KMS-11 (cell line): ENCODE measurements at regions not wholly inside any gene's neighbourhood (a gene's known extent, or its start where the extent isn't known, plus 50 kb on each side); places are given as distances from the start of the nearest gene placed in this dataset.

ENCODE experiments used
- H2AFZ ChIP-seq: fragments of 200-600 bp; sonication (generic); 2 replicates; pipeline ENCODE4 v1.6.1; 2016; ENCODE audit warnings: antibody characterized with exemption, mixed run types, low read depth
- H3K27ac ChIP-seq: fragments of 200-600 bp; sonication (generic); 2 replicates; pipeline ENCODE4 v1.6.1; 2016; ENCODE audit warnings: mild to moderate bottlenecking, mixed run types
- H3K27me3 ChIP-seq: fragments of 200-600 bp; sonication (generic); 2 replicates; pipeline ENCODE4 v1.6.1; 2017; ENCODE audit warnings: mild to moderate bottlenecking, low read depth, mixed run types, moderate library complexity; ENCODE audit not compliant: insufficient read depth
- H3K36me3 ChIP-seq: fragments of 200-600 bp; sonication (generic); 2 replicates; pipeline ENCODE4 v1.6.1; 2017; ENCODE audit warnings: mild to moderate bottlenecking, mixed run types; ENCODE audit not compliant: insufficient read depth
- H3K4me1 ChIP-seq: fragments of 200-600 bp; sonication (generic); 2 replicates; pipeline ENCODE4 v1.6.1; 2016; ENCODE audit warnings: mild to moderate bottlenecking, low read depth, mixed run types; ENCODE audit not compliant: poor library complexity, severe bottlenecking
- H3K4me2 ChIP-seq: fragments of 200-600 bp; sonication (generic); 2 replicates; pipeline ENCODE4 v1.7.0; 2016; ENCODE audit warnings: mild to moderate bottlenecking, mixed run types
- H3K4me3 ChIP-seq: fragments of 200-600 bp; sonication (generic); IDR thresholded peaks from 2 replicates; pipeline ENCODE4 v1.6.1; 2017; ENCODE audit warnings: low read depth, low read length, mixed read lengths; ENCODE audit not compliant: insufficient read depth
- H3K79me2 ChIP-seq: fragments of 200-600 bp; sonication (generic); 2 replicates; pipeline ENCODE4 v1.6.1; 2016; ENCODE audit warnings: low read depth, mixed run types; ENCODE audit not compliant: insufficient read depth
- H3K9ac ChIP-seq: fragments of 200-600 bp; sonication (generic); 2 replicates; pipeline ENCODE4 v1.6.1; 2016; ENCODE audit warnings: mild to moderate bottlenecking, mixed run types
- H4K20me1 ChIP-seq: fragments of 200-600 bp; sonication (generic); 2 replicates; pipeline ENCODE4 v1.6.1; 2016; ENCODE audit warnings: mild to moderate bottlenecking, mixed run types; ENCODE audit not compliant: insufficient read depth
- CTCF ChIP-seq: fragments of 200-600 bp; sonication (generic); conservative IDR thresholded peaks from 2 replicates; pipeline ENCODE4 v1.6.1; 2017; ENCODE audit warnings: low read depth, mild to moderate bottlenecking, antibody characterized with exemption, low read length, moderate library complexity, mixed read lengths

- Histone ChIP-seq H2AFZ (no peak overlapping the region), H3K27ac (no peak overlapping the region), H3K4me2 (no peak overlapping the region), H3K36me3 (no peaks in the 10 kb centered on the region), H3K4me3 (no peak overlapping the region), H3K4me1 (no peaks in the 10 kb centered on the region), H3K27me3 (no peaks in the 10 kb centered on the region), H3K9ac (no peak overlapping the region), H4K20me1 (no peaks in the 10 kb centered on the region), H3K79me2 (no peaks in the 10 kb centered on the region)
- TF ChIP-seq CTCF: no peak
These were observed 169.0 kb upstream of the GPR26 start for GRCh38 chr10:123496996-123497660.

GRCh38 chr10:123500110-123500509 lies 166.0 kb upstream of the GPR26 start:
- Histone ChIP-seq H3K27ac (no peak overlapping the region), H3K79me2 (no peaks in the 10 kb centered on the region), H3K9ac (no peak overlapping the region), H4K20me1 (no peaks in the 10 kb centered on the region), H2AFZ (no peak overlapping the region), H3K36me3 (no peaks in the 10 kb centered on the region), H3K4me3 (no peak overlapping the region), H3K27me3 (no peaks in the 10 kb centered on the region), H3K4me1 (no peaks in the 10 kb centered on the region), H3K4me2 (no peak overlapping the region)
- no peak for TF ChIP-seq CTCF

GRCh38 chr10:123501148-123501547 lies 165.0 kb upstream of the GPR26 start:
- no peaks in the 10 kb centered on the region for H3K27me3 ChIP-seq
- no peak overlapping the region for H2AFZ ChIP-seq
- no peak overlapping the region for H3K27ac ChIP-seq
- H3K36me3 ChIP-seq: no peaks in the 10 kb centered on the region
- no peak overlapping the region for H3K9ac ChIP-seq
- no peak overlapping the region for H3K4me3 ChIP-seq
- TF ChIP-seq CTCF: no peak
- no peak overlapping the region for H3K4me2 ChIP-seq
- no peaks in the 10 kb centered on the region for H3K4me1 ChIP-seq
- no peaks in the 10 kb centered on the region for H3K79me2 ChIP-seq
- no peaks in the 10 kb centered on the region for H4K20me1 ChIP-seq

- no peaks in the 10 kb centered on the region for H3K79me2 ChIP-seq
- H3K9ac ChIP-seq: no peak overlapping the region
- no peaks in the 10 kb centered on the region for H3K36me3 ChIP-seq
- H3K27me3 ChIP-seq: no peaks in the 10 kb centered on the region
- no peak overlapping the region for H3K4me2 ChIP-seq
- no peak overlapping the region for H3K27ac ChIP-seq
- H2AFZ ChIP-seq: no peak overlapping the region
- no peak for TF ChIP-seq CTCF
- H3K4me1 ChIP-seq: no peaks in the 10 kb centered on the region
- no peaks in the 10 kb centered on the region for H4K20me1 ChIP-seq
- no peak overlapping the region for H3K4me3 ChIP-seq
These were observed 163.2 kb upstream of the GPR26 start for GRCh38 chr10:123502983-123503382.
